Spleen (tissue), 11 donors: ENCODE measurements at regions not wholly inside any gene's neighbourhood (a gene's known extent, or its start where the extent isn't known, plus 50 kb on each side); places are given as distances from the start of the nearest gene placed in this dataset.

ENCODE experiments used
- DNase-seq: peaks from one replicate; pipeline ENCODE4 v3.0.0-alpha.2; 2020
- H3K27ac ChIP-seq, 8 donors: fragments of 200-600 bp; sonication (generic) in 7 of 8; 1 replicate in 4 of 8; 2 replicates in 4 of 8; pipeline versions ENCODE4 v1.5.0 to v1.8.0; 2016 to 2021; ENCODE audit warnings: inconsistent platforms in 4 of 8, mild to moderate bottlenecking in 4 of 8, moderate library complexity in 1 of 8
- H3K27me3 ChIP-seq, 7 donors: fragments of 200-600 bp; sonication (generic) in 6 of 7; replicated peaks in 1 of 7; 1 replicate in 4 of 7; 2 replicates in 3 of 7; pipeline versions ENCODE4 v1.5.0 to v1.8.0; 2016 to 2021; ENCODE audit warnings: inconsistent platforms in 3 of 7, mild to moderate bottlenecking in 1 of 7
- H3K36me3 ChIP-seq, 6 donors: fragments of 200-600 bp; sonication (generic) in 5 of 6; 1 replicate in 4 of 6; 2 replicates in 2 of 6; pipeline versions ENCODE4 v1.5.0 to v1.8.0; 2016 to 2021; ENCODE audit warnings: inconsistent platforms in 2 of 6
- H3K4me1 ChIP-seq, 6 donors: fragments of 200-600 bp; sonication (generic) in 5 of 6; 1 replicate in 3 of 6; 2 replicates in 3 of 6; pipeline versions ENCODE4 v1.5.0 to v1.8.0; 2016 to 2021; ENCODE audit warnings: inconsistent platforms in 3 of 6
- H3K4me3 ChIP-seq, 8 donors: fragments of 200-600 bp; sonication (generic) in 7 of 8; 1 replicate in 4 of 8; 2 replicates in 4 of 8; pipeline versions ENCODE4 v1.5.0 to v1.8.0; 2016 to 2021; ENCODE audit warnings: inconsistent platforms in 4 of 8, mild to moderate bottlenecking in 4 of 8, moderate library complexity in 2 of 8
- H3K9me3 ChIP-seq, 8 donors: fragments of 200-600 bp; sonication (generic) in 7 of 8; 1 replicate in 4 of 8; 2 replicates in 4 of 8; pipeline versions ENCODE4 v1.5.0 to v1.8.0; 2016 to 2021; ENCODE audit warnings: inconsistent platforms in 4 of 8
- CTCF ChIP-seq, 11 experiments: fragments of 200-600 bp in 7 of 11; fragments of 450-650 bp in 4 of 11; sonication (generic) in 4 of 11; IDR thresholded peaks in 8 of 11; conservative IDR thresholded peaks in 3 of 11; 1 replicate in 7 of 11; 2 replicates in 4 of 11; pipeline versions ENCODE4 v1.4.0 to v1.8.0; 2016 to 2021; ENCODE audit warnings: antibody characterized with exemption in 11 of 11, inconsistent platforms in 4 of 11, mild to moderate bottlenecking in 1 of 11
- POLR2A ChIP-seq, 3 donors: fragments of 450-650 bp; IDR thresholded peaks; one replicate each; pipeline ENCODE4 v1.5.1; 2017; ENCODE audit warnings: antibody characterized with exemption in 3 of 3, mild to moderate bottlenecking in 1 of 3
- POLR2AphosphoS5 ChIP-seq, 3 donors: sonication (generic); formaldehyde crosslinking; IDR thresholded peaks; one replicate each; pipeline ENCODE4 v1.5.1; 2017; ENCODE audit warnings: antibody characterized with exemption in 3 of 3
- WGBS, 5 donors: extraction: QIAGEN DNeasy Blood & Tissue Kit in 3 of 5; methylation state at CpG; one replicate each; pipeline versions ENCODE4 v1.1.5 to v1.1.7; 2013 to 2018; 5-methylcytosine and 5-hydroxymethylcytosine counted together
- intact Hi-C: fragments of 100-400 bp; cut with DNase I; formaldehyde crosslinking; loops from one replicate; pipeline ENCODE4 v1.15.0; 2023; ENCODE audit warnings: low total_unique reads
- donor health status: healthy with polysubstance abuse.
- donor health status: DM: no; HTN: no; CAD: no; lungs with moderate emphysema.
- donor health status: DM: no; HTN: no; CAD: no.
- donor health status: Bipolar disorder and iron deficiency.
- donor health status: healthy.
- donor health status: DM: no; HTN: no; CAD: no.
- donor health status: DM: yes; HTN: yes; CAD: no.

GRCh38 chr18:26657631-26658581 lies 109.6 kb upstream of the KCTD1 start:
- Histone ChIP-seq H3K36me3 (no peaks in the 10 kb centered on the region), H3K27ac (peak overlapping the region; percentile 6 to 87 (median 83)), H3K27me3 (peaks cover 0 to 80% (median 27%) of the 10 kb centered on the region in 7 donors), H3K9me3 (no peaks in the 10 kb centered on the region), H3K4me1 (peaks cover 0 to 38% (median 30%) of the 10 kb centered on the region in 6 donors), H3K4me3 (peak overlapping the region; percentile 19 to 76 (median 58))
- no peak for DNase-seq
- TF ChIP-seq POLR2AphosphoS5 (IDR thresholded peaks at IDR 0.05) (no peak), POLR2A (IDR thresholded peaks at IDR 0.05) (no peak), CTCF (IDR thresholded peaks at IDR 0.05 in 8 of 11, conservative IDR thresholded peaks at IDR 0.05 in 3 of 11) (no peak)
- intact Hi-C loops: loop anchor here (10.0 kb wide), 1 partner anchor 107 kb away; no protein-coding TSS in a partner anchor
- 17 to 23% (median 18%) methylated on average over 15 of the region's 15 CpGs for WGBS, 5 donors

- peak overlapping the region; percentile 19 to 76 (median 58) for H3K4me3 ChIP-seq
- H3K27ac ChIP-seq: peak overlapping the region; percentile 6 to 87 (median 83)
- 0 to 1% (median 1%) methylated on average over 25 to 52 of the region's 52 CpGs for WGBS, 5 donors
- peak; percentile 91 for DNase-seq
- H3K27me3 ChIP-seq: peaks cover 0 to 85% (median 27%) of the 10 kb centered on the region in 7 donors
- intact Hi-C loops: loop anchor here (10.0 kb wide), 1 partner anchor 108 kb away; no protein-coding TSS in a partner anchor
- H3K4me1 ChIP-seq: peaks cover 0 to 35% (median 30%) of the 10 kb centered on the region in 6 donors
- no peaks in the 10 kb centered on the region for H3K36me3 ChIP-seq
- peak; percentile 42 to 83 (median 78) for TF ChIP-seq POLR2AphosphoS5 (IDR thresholded peaks at IDR 0.05)
- peak in 6 of 11 experiments; percentile 22 to 55 (median 48) for TF ChIP-seq CTCF (IDR thresholded peaks at IDR 0.05 in 8 of 11, conservative IDR thresholded peaks at IDR 0.05 in 3 of 11)
- TF ChIP-seq POLR2A (IDR thresholded peaks at IDR 0.05): peak in 1 of 3 donors; percentile 53
- no peaks in the 10 kb centered on the region for H3K9me3 ChIP-seq
These were observed 108.7 kb upstream of the KCTD1 start for GRCh38 chr18:26656944-26657536.

- no peak for TF ChIP-seq POLR2A (IDR thresholded peaks at IDR 0.05)
- TF ChIP-seq POLR2AphosphoS5 (IDR thresholded peaks at IDR 0.05): no peak
- TF ChIP-seq CTCF (IDR thresholded peaks at IDR 0.05 in 8 of 11, conservative IDR thresholded peaks at IDR 0.05 in 3 of 11): no peak
- Histone ChIP-seq H3K4me1 (peaks cover 0 to 35% (median 30%) of the 10 kb centered on the region in 6 donors), H3K27me3 (peaks cover 0 to 84% (median 27%) of the 10 kb centered on the region in 7 donors), H3K36me3 (no peaks in the 10 kb centered on the region), H3K27ac (peak overlapping the region; percentile 45 to 87 (median 83)), H3K9me3 (no peaks in the 10 kb centered on the region), H3K4me3 (peak overlapping the region; percentile 20 to 76 (median 58))
- WGBS, 5 donors: 0 to 2% (median 1%) methylated on average over 29 to 67 of the region's 68 CpGs
- no peak for DNase-seq
- intact Hi-C loops: loop anchor here (10.0 kb wide), 1 partner anchor 108 kb away; no protein-coding TSS in a partner anchor
These were observed 108.1 kb upstream of the KCTD1 start for GRCh38 chr18:26656431-26656943.
